ENCODE measurements at regions not wholly inside any gene's neighbourhood (a gene's known extent, or its start where the extent isn't known, plus 50 kb on each side); places are given as distances from the start of the nearest gene placed in this dataset.

GRCh38 chr20:21019814-21020658, 86.1 kb downstream of the LINC00237 start (continued):
- TF ChIP-seq ZNF687 (CRISPR knock-in tag; IDR thresholded peaks at IDR 0.05) (peak; percentile 88), RERE (CRISPR knock-in tag; IDR thresholded peaks at IDR 0.05; ENCODE audit: low read depth) (no peak), NR3C1 (CRISPR knock-in tag; IDR thresholded peaks at IDR 0.05) (no peak), KDM5B (CRISPR knock-in tag; IDR thresholded peaks at IDR 0.05; ENCODE audit: borderline replicate concordance) (no peak; the same call in 1 of the 2 replicates), HNF4A (CRISPR knock-in tag; IDR thresholded peaks at IDR 0.05) (peak; percentile 89), SATB2 (CRISPR knock-in tag; IDR thresholded peaks at IDR 0.05) (no peak), ZNF891 (CRISPR knock-in tag; IDR thresholded peaks at IDR 0.05) (no peak), RORA (CRISPR knock-in tag; IDR thresholded peaks at IDR 0.05) (no peak), SPEN (CRISPR knock-in tag; IDR thresholded peaks at IDR 0.05; ENCODE audit: low read depth) (no peak), RXRA (CRISPR knock-in tag; IDR thresholded peaks at IDR 0.05) (no peak; the same call in 1 of the 2 replicates), ZNF609 (CRISPR knock-in tag; IDR thresholded peaks at IDR 0.05; ENCODE audit: borderline replicate concordance) (no peak; the same call in 1 of the 2 replicates), ZFP62 (CRISPR knock-in tag; IDR thresholded peaks at IDR 0.05) (no peak), ARID2 (CRISPR knock-in tag; IDR thresholded peaks at IDR 0.05; ENCODE audit: borderline replicate concordance) (no peak), TCF7 (IDR thresholded peaks at IDR 0.05; ENCODE audit: low read depth) (peak; percentile 63)
